PFSK-1 (cell line): ENCODE measurements at regions not wholly inside any gene's neighbourhood (a gene's known extent, or its start where the extent isn't known, plus 50 kb on each side); places are given as distances from the start of the nearest gene placed in this dataset.

ENCODE experiments used
- POLR2AphosphoS5 ChIP-seq: IDR thresholded peaks from 2 replicates; pipeline ENCODE4 v1.6.1; 2012; ENCODE audit warnings: low read depth, mild to moderate bottlenecking, control low read depth, low read length, moderate library complexity
- TAF1 ChIP-seq: IDR thresholded peaks from 2 replicates; pipeline ENCODE4 v1.6.1; 2012; ENCODE audit warnings: low read length, control low read depth, borderline replicate concordance; ENCODE audit not compliant: insufficient read depth
- TF ChIP-seq, protein P1 (sequence below), 2 experiments: IDR thresholded peaks; 2 replicates each; pipeline versions ENCODE4 v1.6.1 to v1.8.0; 2011 to 2012; ENCODE audit warnings: low read depth in 2 of 2, low read length in 2 of 2, control low read depth in 1 of 2, inconsistent platforms in 1 of 2, mild to moderate bottlenecking in 1 of 2, moderate library complexity in 1 of 2; ENCODE audit not compliant: insufficient read depth in 1 of 2

DNA sequence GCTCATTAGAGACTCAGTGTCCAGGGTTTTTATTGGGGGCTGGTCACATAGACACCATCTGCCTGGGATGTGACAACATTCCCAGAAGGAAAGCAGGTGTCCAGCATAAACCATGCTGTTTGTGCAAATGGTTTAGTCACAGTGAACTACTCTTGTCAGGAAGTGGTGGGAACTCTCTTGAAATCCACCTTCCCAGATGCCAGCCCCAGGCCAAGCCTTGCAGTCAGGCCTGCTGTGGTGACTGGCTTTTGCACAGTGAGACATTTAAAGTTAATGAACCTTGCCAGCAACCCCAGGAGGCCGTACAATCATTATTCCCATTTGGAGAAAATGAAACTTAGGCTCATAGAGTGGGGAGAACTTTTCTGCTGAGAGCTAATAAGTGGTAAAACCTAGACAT, 242.5 kb upstream of the KCNG1 start:
- TF ChIP-seq, protein P1, sequence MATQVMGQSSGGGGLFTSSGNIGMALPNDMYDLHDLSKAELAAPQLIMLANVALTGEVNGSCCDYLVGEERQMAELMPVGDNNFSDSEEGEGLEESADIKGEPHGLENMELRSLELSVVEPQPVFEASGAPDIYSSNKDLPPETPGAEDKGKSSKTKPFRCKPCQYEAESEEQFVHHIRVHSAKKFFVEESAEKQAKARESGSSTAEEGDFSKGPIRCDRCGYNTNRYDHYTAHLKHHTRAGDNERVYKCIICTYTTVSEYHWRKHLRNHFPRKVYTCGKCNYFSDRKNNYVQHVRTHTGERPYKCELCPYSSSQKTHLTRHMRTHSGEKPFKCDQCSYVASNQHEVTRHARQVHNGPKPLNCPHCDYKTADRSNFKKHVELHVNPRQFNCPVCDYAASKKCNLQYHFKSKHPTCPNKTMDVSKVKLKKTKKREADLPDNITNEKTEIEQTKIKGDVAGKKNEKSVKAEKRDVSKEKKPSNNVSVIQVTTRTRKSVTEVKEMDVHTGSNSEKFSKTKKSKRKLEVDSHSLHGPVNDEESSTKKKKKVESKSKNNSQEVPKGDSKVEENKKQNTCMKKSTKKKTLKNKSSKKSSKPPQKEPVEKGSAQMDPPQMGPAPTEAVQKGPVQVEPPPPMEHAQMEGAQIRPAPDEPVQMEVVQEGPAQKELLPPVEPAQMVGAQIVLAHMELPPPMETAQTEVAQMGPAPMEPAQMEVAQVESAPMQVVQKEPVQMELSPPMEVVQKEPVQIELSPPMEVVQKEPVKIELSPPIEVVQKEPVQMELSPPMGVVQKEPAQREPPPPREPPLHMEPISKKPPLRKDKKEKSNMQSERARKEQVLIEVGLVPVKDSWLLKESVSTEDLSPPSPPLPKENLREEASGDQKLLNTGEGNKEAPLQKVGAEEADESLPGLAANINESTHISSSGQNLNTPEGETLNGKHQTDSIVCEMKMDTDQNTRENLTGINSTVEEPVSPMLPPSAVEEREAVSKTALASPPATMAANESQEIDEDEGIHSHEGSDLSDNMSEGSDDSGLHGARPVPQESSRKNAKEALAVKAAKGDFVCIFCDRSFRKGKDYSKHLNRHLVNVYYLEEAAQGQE (IDR thresholded peaks at IDR 0.05; ENCODE audit: insufficient read depth in 1 of 2, low read depth in 2 of 2, low read length in 2 of 2), result no peak
- TF ChIP-seq POLR2AphosphoS5 (no peak), TAF1 (no peak)
